NCI-H345 treated with DMSO at 0.1 percent for 48 hours (cell line): ENCODE measurements at regions not wholly inside any gene's neighbourhood (a gene's known extent, or its start where the extent isn't known, plus 50 kb on each side); places are given as distances from the start of the nearest gene placed in this dataset.
"Not testable (repeated sequence)": the region's sequence is repeated elsewhere in the genome, so short reads cannot be mapped to it uniquely, and the experiment has no call there.

ENCODE experiments used
- DNase-seq: peaks from one replicate; lab custom pipeline; 2025; ENCODE audit not compliant: unreplicated experiment; lab: John Stamatoyannopoulos, UW

- no peak for DNase-seq
These were observed 150.2 kb upstream of the EEA1 start for GRCh38 chr12:93079271-93079670.

GRCh38 chr12:93079976-93080375 lies 150.9 kb upstream of the EEA1 start:
- no peak for DNase-seq

GRCh38 chr12:93080452-93080851 lies 151.4 kb upstream of the EEA1 start:
- DNase-seq = no peak

GRCh38 chr12:93080994-93081809 lies 152.1 kb upstream of the EEA1 start:
- DNase-seq = no peak

DNA sequence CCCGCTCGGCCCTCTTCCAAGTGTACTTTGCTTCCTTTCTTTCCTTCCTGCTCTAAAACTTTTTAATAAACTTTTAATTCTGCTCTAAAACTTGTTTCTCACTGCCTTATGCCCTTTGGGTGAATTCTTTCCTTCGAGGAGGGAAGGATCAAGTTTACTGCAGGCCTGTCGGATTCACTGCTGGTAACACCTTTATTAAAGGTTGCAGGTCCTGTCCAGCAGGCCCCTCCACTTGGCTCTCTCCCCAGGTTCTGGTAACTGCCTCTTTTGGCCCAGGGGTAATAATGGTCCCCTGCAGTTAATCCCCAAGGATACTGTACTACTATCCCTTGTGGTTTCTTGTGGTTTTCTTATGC lies 152.7 kb upstream of the EEA1 start:
- DNase-seq = no peak

DNA sequence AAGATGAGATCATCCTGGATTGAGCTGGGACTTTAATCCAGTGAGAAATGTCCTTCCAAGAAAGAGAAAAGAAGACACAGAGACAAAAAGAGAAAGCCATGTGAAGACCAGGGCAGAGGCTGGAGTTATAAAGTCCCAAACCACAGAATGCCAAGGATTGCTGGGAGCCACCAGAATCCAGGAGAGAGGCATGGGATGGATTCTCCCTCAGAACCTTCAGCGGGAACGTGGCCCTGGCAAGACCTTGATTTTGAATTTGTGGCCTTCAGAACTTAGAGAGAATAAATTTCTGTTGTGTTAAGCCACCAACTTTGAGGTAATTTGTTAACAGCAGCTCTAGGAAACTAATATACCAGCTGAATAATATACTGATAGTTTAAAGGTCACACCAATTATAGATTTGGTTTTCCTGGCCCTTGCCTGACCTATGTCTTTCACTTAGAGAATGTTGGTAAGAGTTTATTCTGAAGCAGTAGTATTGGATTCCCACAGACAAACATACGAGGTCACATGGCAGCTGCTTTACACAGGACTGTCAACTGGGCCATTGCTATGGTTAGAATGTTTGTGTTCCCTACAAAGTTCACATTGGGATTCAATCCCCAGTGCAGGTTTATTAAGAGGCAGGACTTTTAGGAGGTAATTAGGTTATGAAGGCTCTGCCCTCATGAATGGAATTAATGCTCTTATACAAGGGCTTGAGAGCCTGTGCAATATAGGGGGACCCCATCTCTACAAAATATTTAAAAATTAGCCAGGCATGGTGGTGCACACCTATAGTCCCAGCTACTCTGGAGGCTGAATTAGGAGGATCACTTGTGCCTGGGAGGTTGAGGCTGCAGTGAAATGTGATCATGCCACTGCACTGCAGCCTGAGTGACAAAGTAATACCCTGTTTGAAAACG lies 156.5 kb upstream of the EEA1 start:
- DNase-seq = no peak

DNA sequence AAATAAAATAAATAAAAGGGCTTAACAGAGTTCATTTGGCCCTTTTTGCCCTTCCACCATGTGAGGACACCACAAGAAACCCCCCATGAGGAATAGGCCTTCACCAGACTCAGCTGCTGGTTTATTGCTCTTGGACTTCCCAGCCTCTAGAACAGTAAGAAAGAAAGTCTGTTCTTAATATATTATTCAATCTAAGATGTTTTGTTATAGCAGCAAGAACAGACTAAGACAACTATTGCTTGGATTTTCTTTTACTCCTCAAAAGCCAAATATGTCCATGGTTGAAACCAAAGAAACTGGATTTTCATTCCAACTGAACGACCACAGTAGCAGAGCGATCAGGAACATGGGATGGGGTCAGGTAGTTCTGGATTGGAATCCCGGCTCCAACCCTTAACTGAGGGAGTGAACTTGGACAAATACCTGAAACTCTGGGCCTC lies 157.2 kb upstream of the EEA1 start:
- DNase-seq = no peak

GRCh38 chr12:93087840-93088610 lies 158.9 kb upstream of the EEA1 start:
- DNase-seq = no peak

DNA sequence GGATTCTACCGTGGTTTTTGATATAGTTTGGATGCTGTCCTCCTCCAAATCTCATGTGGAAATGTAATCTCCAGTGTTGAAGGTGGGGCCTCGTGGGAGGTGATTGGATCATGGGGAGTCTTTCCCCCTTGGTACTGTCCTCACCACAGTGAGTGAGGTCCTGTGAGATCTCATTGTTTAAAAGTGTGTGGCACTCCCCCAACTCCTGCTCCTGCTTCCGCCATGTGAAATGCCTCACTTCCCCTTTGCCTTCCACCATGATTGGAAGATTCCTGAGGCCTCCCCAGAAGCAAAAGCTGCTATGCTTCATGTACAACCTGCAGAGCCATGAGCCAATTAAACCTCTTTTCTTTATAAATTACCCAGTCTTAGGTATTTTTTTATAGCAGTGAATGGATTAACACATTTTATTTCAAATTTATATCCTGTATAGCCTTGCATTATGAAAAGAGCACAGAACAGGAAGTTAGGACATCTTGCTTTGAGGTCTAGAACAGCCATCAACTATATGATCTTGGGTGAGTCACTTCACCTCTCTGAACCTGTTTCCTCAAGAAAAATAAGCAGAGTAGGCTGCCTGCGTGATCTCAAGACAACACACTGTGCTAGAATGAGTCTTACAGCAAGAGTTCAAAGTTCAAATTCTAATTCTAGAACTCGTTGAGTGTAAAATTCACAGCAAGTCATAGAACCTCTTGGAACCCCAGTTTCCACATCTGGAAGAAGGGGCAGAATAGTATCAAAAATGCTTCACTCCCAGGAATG lies 160.9 kb upstream of the EEA1 start:
- DNase-seq = no peak

DNA sequence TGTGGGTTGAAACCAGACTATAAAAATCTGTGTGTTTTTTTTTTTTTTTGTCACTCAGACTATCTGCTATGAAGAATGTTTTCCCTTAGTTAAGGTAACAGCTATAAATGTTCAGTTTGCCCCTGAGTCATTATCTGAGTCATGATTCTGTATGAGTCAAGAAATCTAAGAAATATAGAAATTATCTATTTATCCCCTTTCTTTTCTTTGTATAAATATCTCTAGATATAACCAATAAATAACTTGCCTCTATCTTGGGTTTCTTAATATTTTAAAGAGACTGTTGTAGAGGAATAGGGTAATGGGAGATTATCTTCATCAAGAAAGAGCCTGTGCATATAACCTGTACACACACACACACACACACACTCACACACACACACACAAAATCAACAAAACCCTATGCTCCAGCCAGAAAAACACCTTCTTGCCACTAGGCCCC lies 161.7 kb upstream of the EEA1 start:
- no peak for DNase-seq

GRCh38 chr12:93091886-93092648 lies 163.0 kb upstream of the EEA1 start:
- DNase-seq = no peak

- DNase-seq = no peak
These were observed 163.5 kb upstream of the EEA1 start for GRCh38 chr12:93092649-93092945.

- no peak for DNase-seq
These were observed 164.1 kb upstream of the EEA1 start for GRCh38 chr12:93093243-93093642.

GRCh38 chr12:93094222-93094621 lies 165.1 kb upstream of the EEA1 start:
- DNase-seq = not testable (repeated sequence)

GRCh38 chr12:93094988-93095737 lies 166.1 kb upstream of the EEA1 start:
- DNase-seq = no peak

GRCh38 chr12:93097417-93097816 lies 168.3 kb upstream of the EEA1 start:
- DNase-seq = no peak

- no peak for DNase-seq
These were observed 169.0 kb upstream of the EEA1 start for GRCh38 chr12:93098077-93098476.

DNA sequence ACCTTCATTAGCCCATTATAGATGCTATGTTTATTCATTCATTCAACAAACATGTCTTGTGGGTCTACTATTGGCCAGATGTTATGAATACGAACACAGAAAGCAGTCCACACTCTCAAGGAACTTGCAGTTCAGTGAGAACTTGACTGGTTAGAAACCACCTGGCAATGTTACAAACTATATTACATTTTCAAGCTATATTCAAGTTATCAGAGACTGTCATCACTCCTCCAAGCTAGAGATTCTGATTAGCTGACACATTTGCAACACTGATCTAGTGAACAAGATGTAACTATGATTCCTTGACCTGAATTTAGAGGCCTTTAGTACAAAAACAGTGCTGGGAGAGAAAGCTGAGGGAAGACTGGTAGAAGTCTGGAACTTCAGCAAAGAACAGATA lies 170.7 kb upstream of the EEA1 start:
- DNase-seq = no peak

DNA sequence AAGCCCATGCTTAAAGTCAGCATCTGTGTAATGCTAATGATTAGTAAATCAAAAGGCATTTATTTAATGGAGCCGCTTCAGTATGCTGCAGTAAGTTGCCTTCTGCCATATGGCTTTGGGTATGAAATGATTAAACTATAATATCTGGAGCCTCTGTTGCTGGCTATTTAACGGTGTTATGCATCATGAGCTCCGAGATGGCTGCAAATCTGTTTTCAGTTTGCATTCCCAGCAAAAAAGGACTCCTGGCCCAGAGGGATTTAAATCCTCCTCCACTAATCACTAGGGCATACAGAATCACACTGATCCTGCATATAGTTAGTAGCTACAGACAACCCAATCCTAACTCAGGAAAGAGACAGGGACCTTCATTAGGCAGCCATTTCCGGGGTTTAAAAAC lies 171.5 kb upstream of the EEA1 start:
- no peak for DNase-seq
